Ishikawa (cell line): ENCODE measurements at regions not wholly inside any gene's neighbourhood (a gene's known extent, or its start where the extent isn't known, plus 50 kb on each side); places are given as distances from the start of the nearest gene placed in this dataset.

Experiments used
- CEBPB ChIP-seq: IDR thresholded peaks from 2 replicates; pipeline ENCODE4 v1.6.1; 2012
- CREB1 ChIP-seq: IDR thresholded peaks from 2 replicates; pipeline ENCODE4 v1.6.1; 2012; ENCODE audit warnings: low read depth
- EGR1 ChIP-seq: IDR thresholded peaks from 2 replicates; pipeline ENCODE4 v1.6.1; 2012
- EP300 ChIP-seq: IDR thresholded peaks from 2 replicates; pipeline ENCODE4 v1.6.1; 2012; ENCODE audit warnings: borderline replicate concordance
- FOXM1 ChIP-seq: IDR thresholded peaks from 2 replicates; pipeline ENCODE4 v1.6.1; 2012; ENCODE audit warnings: low read depth, borderline replicate concordance
- NFIC ChIP-seq: IDR thresholded peaks from 2 replicates; pipeline ENCODE4 v1.6.1; 2012
- RAD21 ChIP-seq: IDR thresholded peaks from 2 replicates; pipeline ENCODE4 v1.6.1; 2012; ENCODE audit warnings: low read depth
- TAF1 ChIP-seq: IDR thresholded peaks from 2 replicates; pipeline ENCODE4 v1.6.1; 2012; ENCODE audit warnings: low read depth, mild to moderate bottlenecking
- TCF12 ChIP-seq: IDR thresholded peaks from 2 replicates; pipeline ENCODE4 v1.6.1; 2012; ENCODE audit warnings: low read depth
- YY1 ChIP-seq: IDR thresholded peaks from 2 replicates; pipeline ENCODE4 v1.6.1; 2012; ENCODE audit warnings: low read depth
- ZBTB7A ChIP-seq: IDR thresholded peaks from 2 replicates; pipeline ENCODE4 v1.6.1; 2012; ENCODE audit warnings: low read depth
- TF ChIP-seq, protein P1 (sequence below): IDR thresholded peaks from 2 replicates; pipeline ENCODE4 v1.6.1; 2012; ENCODE audit warnings: low read depth, mild to moderate bottlenecking
- TF ChIP-seq, protein P2 (sequence below): IDR thresholded peaks from 2 replicates; pipeline ENCODE4 v1.6.1; 2012
- TF ChIP-seq, protein P3 (sequence below): IDR thresholded peaks from 2 replicates; pipeline ENCODE4 v1.6.1; 2012

DNA sequence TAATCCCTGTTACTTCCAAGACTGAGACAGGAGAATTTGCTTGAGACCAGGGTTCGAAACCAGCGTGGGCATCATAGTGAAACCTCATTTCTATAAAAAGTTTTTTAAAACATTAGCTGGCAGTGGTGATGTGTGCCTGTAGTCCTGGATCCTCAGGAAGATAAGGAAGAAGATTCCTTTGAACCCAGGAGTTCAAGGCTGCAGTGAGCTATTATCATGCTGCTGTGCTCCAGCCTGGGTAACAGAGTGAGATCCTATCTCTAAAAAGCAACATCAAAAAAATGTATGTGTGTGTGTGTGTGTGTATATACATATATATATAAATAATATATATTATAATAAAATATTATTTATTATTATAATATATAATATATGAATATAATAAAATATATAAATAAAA is 1417.6 kb upstream of the CDH2 start:
- TF ChIP-seq TAF1, result no peak
- TF ChIP-seq NFIC, result no peak
- TF ChIP-seq CEBPB, result no peak
- TF ChIP-seq FOXM1, result no peak
- no peak for TF ChIP-seq RAD21
- TF ChIP-seq EP300, result no peak
- TF ChIP-seq, protein P1, sequence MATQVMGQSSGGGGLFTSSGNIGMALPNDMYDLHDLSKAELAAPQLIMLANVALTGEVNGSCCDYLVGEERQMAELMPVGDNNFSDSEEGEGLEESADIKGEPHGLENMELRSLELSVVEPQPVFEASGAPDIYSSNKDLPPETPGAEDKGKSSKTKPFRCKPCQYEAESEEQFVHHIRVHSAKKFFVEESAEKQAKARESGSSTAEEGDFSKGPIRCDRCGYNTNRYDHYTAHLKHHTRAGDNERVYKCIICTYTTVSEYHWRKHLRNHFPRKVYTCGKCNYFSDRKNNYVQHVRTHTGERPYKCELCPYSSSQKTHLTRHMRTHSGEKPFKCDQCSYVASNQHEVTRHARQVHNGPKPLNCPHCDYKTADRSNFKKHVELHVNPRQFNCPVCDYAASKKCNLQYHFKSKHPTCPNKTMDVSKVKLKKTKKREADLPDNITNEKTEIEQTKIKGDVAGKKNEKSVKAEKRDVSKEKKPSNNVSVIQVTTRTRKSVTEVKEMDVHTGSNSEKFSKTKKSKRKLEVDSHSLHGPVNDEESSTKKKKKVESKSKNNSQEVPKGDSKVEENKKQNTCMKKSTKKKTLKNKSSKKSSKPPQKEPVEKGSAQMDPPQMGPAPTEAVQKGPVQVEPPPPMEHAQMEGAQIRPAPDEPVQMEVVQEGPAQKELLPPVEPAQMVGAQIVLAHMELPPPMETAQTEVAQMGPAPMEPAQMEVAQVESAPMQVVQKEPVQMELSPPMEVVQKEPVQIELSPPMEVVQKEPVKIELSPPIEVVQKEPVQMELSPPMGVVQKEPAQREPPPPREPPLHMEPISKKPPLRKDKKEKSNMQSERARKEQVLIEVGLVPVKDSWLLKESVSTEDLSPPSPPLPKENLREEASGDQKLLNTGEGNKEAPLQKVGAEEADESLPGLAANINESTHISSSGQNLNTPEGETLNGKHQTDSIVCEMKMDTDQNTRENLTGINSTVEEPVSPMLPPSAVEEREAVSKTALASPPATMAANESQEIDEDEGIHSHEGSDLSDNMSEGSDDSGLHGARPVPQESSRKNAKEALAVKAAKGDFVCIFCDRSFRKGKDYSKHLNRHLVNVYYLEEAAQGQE, result no peak
- no peak for TF ChIP-seq TCF12
- TF ChIP-seq, protein P2, sequence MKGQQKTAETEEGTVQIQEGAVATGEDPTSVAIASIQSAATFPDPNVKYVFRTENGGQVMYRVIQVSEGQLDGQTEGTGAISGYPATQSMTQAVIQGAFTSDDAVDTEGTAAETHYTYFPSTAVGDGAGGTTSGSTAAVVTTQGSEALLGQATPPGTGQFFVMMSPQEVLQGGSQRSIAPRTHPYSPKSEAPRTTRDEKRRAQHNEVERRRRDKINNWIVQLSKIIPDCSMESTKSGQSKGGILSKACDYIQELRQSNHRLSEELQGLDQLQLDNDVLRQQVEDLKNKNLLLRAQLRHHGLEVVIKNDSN, result no peak
- TF ChIP-seq, protein P3, sequence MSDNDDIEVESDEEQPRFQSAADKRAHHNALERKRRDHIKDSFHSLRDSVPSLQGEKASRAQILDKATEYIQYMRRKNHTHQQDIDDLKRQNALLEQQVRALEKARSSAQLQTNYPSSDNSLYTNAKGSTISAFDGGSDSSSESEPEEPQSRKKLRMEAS, result no peak
- TF ChIP-seq YY1, result no peak
- TF ChIP-seq CREB1, result no peak
- TF ChIP-seq EGR1, result no peak

DNA sequence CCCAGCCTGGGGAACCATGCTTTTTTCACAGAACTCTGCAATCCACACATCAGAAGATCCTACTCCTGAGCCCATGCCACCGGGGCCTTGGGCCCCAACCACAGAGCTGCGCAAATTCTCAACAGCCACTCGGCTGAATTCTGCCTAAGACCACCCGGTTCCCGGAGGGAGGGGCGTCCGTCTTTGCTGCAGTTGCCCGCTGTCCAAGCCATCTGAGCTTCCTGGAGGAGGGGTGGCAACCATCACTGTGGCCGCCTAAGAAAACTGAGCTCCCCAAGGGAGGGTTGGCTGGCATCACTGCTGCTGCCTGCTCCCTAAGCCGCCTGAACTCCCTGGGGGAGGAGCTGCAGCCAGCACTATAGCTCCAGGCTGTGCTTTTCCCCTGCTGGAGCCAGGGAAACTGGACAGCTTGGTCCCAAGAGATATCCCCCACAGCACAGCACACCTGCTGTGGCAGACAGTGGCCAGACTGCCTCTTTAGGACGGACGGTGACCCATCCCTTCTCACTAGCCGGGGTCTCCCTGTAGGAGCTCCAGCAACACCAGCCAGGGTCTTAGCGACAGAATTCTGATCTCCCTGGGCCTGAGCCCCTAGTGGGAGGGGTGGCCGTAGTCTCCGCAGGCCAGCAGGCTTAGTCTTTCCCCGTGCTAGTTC is 1411.6 kb upstream of the CDH2 start:
- no peak for TF ChIP-seq FOXM1
- TF ChIP-seq, protein P1, result no peak

DNA sequence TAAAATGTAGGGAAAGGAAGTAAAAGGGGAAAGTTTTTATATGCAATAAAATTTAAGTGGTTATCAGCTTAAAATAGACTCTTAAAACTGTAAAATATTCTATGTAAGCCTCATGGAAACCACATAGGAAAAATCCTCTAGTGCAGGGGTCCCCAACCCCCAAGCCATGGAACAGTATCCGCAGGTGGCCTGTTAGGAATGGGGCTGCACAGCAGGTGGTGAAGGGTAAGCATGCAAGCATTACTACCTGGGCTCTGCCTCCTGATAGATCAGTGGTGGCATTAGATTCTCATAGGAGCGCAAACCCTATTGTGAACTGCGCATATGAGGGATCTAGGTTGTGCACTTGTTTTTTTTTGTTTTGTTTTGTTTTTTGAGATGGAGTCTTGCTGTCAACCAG is 1409.3 kb upstream of the CDH2 start:
- TF ChIP-seq, protein P1, result no peak
- no peak for TF ChIP-seq NFIC
- no peak for TF ChIP-seq TCF12

DNA sequence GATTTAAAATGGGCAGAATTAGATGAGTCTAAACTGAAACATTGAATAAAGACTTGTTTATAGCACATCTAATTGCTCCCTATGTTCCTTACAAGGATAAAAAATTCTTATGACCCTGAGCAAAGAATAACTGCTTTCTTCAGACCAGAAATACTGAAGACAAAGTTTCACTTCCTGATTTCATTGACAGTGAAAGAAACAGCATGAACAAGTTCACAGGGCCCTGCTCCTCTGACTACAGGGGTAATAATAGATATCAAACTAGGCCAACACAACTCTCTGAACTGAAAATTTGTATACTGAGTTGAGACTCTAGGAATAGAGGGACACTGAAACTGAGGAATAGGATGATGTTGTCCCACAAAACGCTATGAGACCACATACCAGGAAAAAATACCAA is 1383.3 kb upstream of the CDH2 start:
- TF ChIP-seq NFIC, result no peak

DNA sequence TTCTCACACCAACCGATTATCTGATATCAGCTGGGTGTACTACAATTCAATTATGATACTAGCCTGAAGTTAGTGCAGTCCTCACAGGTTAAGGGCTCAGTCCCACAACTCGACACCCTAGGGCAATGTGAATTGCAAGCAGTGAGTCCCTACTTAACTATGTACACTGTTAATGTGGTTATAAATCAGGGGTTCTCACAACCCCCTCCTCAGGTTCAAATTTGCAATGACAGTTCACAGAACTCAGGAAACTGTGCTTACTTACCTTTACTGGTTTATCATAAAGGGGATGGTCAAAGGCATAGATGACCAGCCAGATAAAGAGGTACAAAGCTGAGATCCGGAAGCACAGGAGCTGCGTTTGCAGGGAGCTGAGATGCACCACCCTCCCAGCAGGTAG is 1379.1 kb upstream of the CDH2 start:
- TF ChIP-seq RAD21, result no peak
- TF ChIP-seq TCF12, result no peak
- no peak for TF ChIP-seq TAF1
- TF ChIP-seq ZBTB7A, result no peak

DNA sequence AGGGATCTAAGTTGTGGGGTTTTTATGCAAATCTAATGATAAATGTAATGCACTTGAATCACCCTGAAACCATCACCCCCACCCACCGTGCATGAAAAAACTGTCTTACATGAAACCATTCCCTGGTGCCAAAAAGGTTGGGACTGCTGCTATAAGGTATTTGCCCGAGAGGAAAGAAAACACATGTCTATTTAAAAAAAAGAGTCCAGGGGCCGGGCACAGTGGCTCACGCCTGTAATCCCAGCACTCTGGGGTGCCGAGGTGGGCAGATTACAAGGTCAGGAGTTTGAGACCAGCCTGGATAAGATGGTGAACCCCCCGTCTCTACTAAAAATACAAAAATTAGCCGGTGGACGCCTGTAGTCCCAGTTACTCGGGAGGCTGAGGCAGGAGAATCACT is 1372.8 kb upstream of the CDH2 start:
- no peak for TF ChIP-seq EGR1
- TF ChIP-seq ZBTB7A, result no peak
- TF ChIP-seq YY1, result no peak
- TF ChIP-seq CEBPB, result no peak
- TF ChIP-seq CREB1, result no peak
- TF ChIP-seq RAD21, result no peak
- no peak for TF ChIP-seq NFIC
- no peak for TF ChIP-seq TCF12
- no peak for TF ChIP-seq FOXM1
- TF ChIP-seq, protein P2, result no peak
